Breast epithelium (tissue), 4 donors: ENCODE measurements at regions not wholly inside any gene's neighbourhood (a gene's known extent, or its start where the extent isn't known, plus 50 kb on each side); places are given as distances from the start of the nearest gene placed in this dataset.
"Not testable (repeated sequence)": the region's sequence is repeated elsewhere in the genome, so short reads cannot be mapped to it uniquely, and the experiment has no call there.

Experiments
- DNase-seq, 2 donors: peaks; one replicate each; pipeline ENCODE4 v3.0.0-alpha.2; 2019; ENCODE audit warnings: low spot score in 2 of 2
- H3K27ac ChIP-seq, 2 donors: fragments of 200-600 bp; sonication (generic) in 1 of 2; one replicate each; pipeline ENCODE4 v1.5.1; 2016 to 2019; ENCODE audit warnings: mild to moderate bottlenecking in 1 of 2
- H3K27me3 ChIP-seq, 2 donors: fragments of 200-600 bp; sonication (generic) in 1 of 2; one replicate each; pipeline versions ENCODE4 v1.5.1 to v1.6.0; 2017 to 2019; ENCODE audit warnings: control low read depth in 1 of 2, mild to moderate bottlenecking in 1 of 2
- H3K36me3 ChIP-seq: fragments of 200-600 bp; one replicate; pipeline ENCODE4 v1.5.1; 2019
- H3K4me1 ChIP-seq, 2 donors: fragments of 200-600 bp; sonication (generic); one replicate each; pipeline ENCODE4 v1.5.1; 2016 to 2019; ENCODE audit warnings: control low read depth in 1 of 2
- H3K4me3 ChIP-seq, 3 donors: fragments of 200-600 bp; sonication (generic); 1 replicate in 2 of 3; 2 replicates in 1 of 3; pipeline ENCODE4 v1.5.1; 2016 to 2019; ENCODE audit warnings: mild to moderate bottlenecking in 3 of 3, moderate library complexity in 2 of 3
- H3K9me3 ChIP-seq, 2 donors: fragments of 200-600 bp; sonication (generic) in 1 of 2; one replicate each; pipeline ENCODE4 v1.5.1; 2016 to 2019; ENCODE audit warnings: control low read depth in 1 of 2
- CTCF ChIP-seq, 3 donors: fragments of 450-650 bp; IDR thresholded peaks; one replicate each; pipeline ENCODE4 v1.5.1; 2016 to 2017; ENCODE audit warnings: antibody characterized with exemption in 3 of 3, mild to moderate bottlenecking in 3 of 3, moderate library complexity in 3 of 3
- POLR2A ChIP-seq: fragments of 450-650 bp; IDR thresholded peaks from one replicate; pipeline ENCODE4 v1.6.1; 2016; ENCODE audit warnings: antibody characterized with exemption, mild to moderate bottlenecking, moderate library complexity
- POLR2AphosphoS5 ChIP-seq, 3 donors: sonication (generic); formaldehyde crosslinking; IDR thresholded peaks; one replicate each; pipeline ENCODE4 v1.6.1; 2017; ENCODE audit warnings: antibody characterized with exemption in 3 of 3
- intact Hi-C: fragments of 100-400 bp; cut with DNase I; formaldehyde crosslinking; loops from one replicate; pipeline ENCODE4 v1.15.1; 2023; ENCODE audit warnings: low total_unique reads

GRCh38 chr9:75812141-75812540 is 78.3 kb upstream of the PCSK5 start:
- H3K27ac ChIP-seq = no peak overlapping the region
- intact Hi-C loops = no loop called here
- H3K9me3 ChIP-seq = peaks cover 0 to 43% of the 10 kb centered on the region in 2 donors
- H3K27me3 ChIP-seq = no peaks in the 10 kb centered on the region
- DNase-seq = no peak
- H3K4me1 ChIP-seq = no peaks in the 10 kb centered on the region
- TF ChIP-seq CTCF (IDR thresholded peaks at IDR 0.05) (no peak), POLR2A (no peak), POLR2AphosphoS5 (IDR thresholded peaks at IDR 0.05) (no peak)
- H3K4me3 ChIP-seq = no peak overlapping the region
- no peaks in the 10 kb centered on the region for H3K36me3 ChIP-seq

- DNase-seq = no peak
- peaks cover 0 to 43% of the 10 kb centered on the region in 2 donors for H3K9me3 ChIP-seq
- TF ChIP-seq POLR2AphosphoS5 (IDR thresholded peaks at IDR 0.05) = no peak
- no peak for TF ChIP-seq CTCF (IDR thresholded peaks at IDR 0.05)
- TF ChIP-seq POLR2A = no peak
- no peaks in the 10 kb centered on the region for H3K36me3 ChIP-seq
- intact Hi-C loops = no loop called here
- H3K27me3 ChIP-seq = no peaks in the 10 kb centered on the region
- no peak overlapping the region for H3K27ac ChIP-seq
- H3K4me1 ChIP-seq = no peaks in the 10 kb centered on the region
- no peak overlapping the region for H3K4me3 ChIP-seq
These were observed 75.8 kb upstream of the PCSK5 start for GRCh38 chr9:75814667-75815066.

- H3K4me1 ChIP-seq, DNase-seq, H3K4me3 ChIP-seq, intact Hi-C loops, H3K27me3 ChIP-seq, H3K27ac ChIP-seq, H3K36me3 ChIP-seq: not testable (repeated sequence)
- peaks cover 0 to 12% of the 10 kb centered on the region in 2 donors for H3K9me3 ChIP-seq
These were observed 69.9 kb upstream of the PCSK5 start for GRCh38 chr9:75820471-75821115.

GRCh38 chr9:75823151-75823550 is 67.3 kb upstream of the PCSK5 start:
- TF ChIP-seq CTCF (IDR thresholded peaks at IDR 0.05) (no peak), POLR2A (no peak), POLR2AphosphoS5 (IDR thresholded peaks at IDR 0.05) (no peak)
- no peak for DNase-seq
- Histone ChIP-seq H3K27ac (no peak overlapping the region), H3K27me3 (no peaks in the 10 kb centered on the region), H3K9me3 (no peaks in the 10 kb centered on the region), H3K4me3 (no peak overlapping the region), H3K36me3 (no peaks in the 10 kb centered on the region), H3K4me1 (no peaks in the 10 kb centered on the region)
- intact Hi-C loops = no loop called here

GRCh38 chr9:75824816-75825568 is 65.5 kb upstream of the PCSK5 start:
- Histone ChIP-seq H3K27ac (no peak overlapping the region), H3K36me3 (no peaks in the 10 kb centered on the region), H3K4me3 (no peak overlapping the region), H3K4me1 (no peaks in the 10 kb centered on the region), H3K27me3 (no peaks in the 10 kb centered on the region), H3K9me3 (no peaks in the 10 kb centered on the region)
- no peak for DNase-seq
- TF ChIP-seq POLR2AphosphoS5 (IDR thresholded peaks at IDR 0.05) (no peak), CTCF (IDR thresholded peaks at IDR 0.05) (no peak), POLR2A (no peak)
- intact Hi-C loops = no loop called here
